ENCODE measurements at regions not wholly inside any gene's neighbourhood (a gene's known extent, or its start where the extent isn't known, plus 50 kb on each side); places are given as distances from the start of the nearest gene placed in this dataset.

DNA sequence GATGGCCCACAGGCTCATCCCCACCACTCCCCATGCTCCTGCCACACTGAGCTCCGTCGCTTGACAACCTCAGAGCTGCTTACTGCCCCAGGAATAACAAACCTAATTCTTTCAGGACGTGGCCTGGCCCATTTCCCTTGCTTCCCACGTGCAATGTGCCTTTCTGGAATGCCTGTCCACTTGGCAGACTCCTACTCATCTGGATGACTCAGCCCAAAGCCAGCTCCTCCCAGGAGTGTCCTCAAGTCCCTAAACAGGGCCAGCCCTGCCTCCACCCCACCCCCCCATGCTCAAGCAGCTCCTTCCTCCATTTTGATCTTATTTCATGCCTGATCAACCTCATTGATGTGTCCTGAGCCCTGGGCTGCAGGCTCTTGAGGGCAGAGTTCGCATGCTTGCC is 164.9 kb upstream of the RNF32 start:
- Histone ChIP-seq H3K27ac (ENCODE audit: insufficient read depth, low read length) (peak overlapping the region; percentile 78), H3K4me2 (ENCODE audit: extremely low read depth, insufficient read depth, low read length) (no peak overlapping the region), H3K4me1 (ENCODE audit: control insufficient read depth, extremely low read depth, insufficient read depth, low read length) (peaks cover 20% of the 10 kb centered on the region), H3K4me3 (replicated peaks in 1 of 4; ENCODE audit: control extremely low read depth in 1 of 4, insufficient read depth in 1 of 4, low read depth in 3 of 4, low read length in 4 of 4) (no peak overlapping the region), H3K27me3 (ENCODE audit: control insufficient read depth, insufficient read depth, low read length) (no peaks in the 10 kb centered on the region), H3K36me3 (ENCODE audit: control insufficient read depth, insufficient read depth, low read length) (no peaks in the 10 kb centered on the region), H3K9me3 (ENCODE audit: control insufficient read depth, insufficient read depth, low read depth, low read length) (no peaks in the 10 kb centered on the region), H4K20me1 (ENCODE audit: control insufficient read depth, extremely low read depth, insufficient read depth, low read length) (no peaks in the 10 kb centered on the region), H3K79me2 (ENCODE audit: control insufficient read depth, insufficient read depth, low read length) (no peaks in the 10 kb centered on the region), H2AFZ (ENCODE audit: low read length) (peak overlapping the region; percentile 65), H3K9ac (ENCODE audit: insufficient read depth, low read length) (no peak overlapping the region)
- DNase-seq (ENCODE audit: low read depth in 2 of 2), result peak; percentile 85 to 91
- TF ChIP-seq, protein P1, sequence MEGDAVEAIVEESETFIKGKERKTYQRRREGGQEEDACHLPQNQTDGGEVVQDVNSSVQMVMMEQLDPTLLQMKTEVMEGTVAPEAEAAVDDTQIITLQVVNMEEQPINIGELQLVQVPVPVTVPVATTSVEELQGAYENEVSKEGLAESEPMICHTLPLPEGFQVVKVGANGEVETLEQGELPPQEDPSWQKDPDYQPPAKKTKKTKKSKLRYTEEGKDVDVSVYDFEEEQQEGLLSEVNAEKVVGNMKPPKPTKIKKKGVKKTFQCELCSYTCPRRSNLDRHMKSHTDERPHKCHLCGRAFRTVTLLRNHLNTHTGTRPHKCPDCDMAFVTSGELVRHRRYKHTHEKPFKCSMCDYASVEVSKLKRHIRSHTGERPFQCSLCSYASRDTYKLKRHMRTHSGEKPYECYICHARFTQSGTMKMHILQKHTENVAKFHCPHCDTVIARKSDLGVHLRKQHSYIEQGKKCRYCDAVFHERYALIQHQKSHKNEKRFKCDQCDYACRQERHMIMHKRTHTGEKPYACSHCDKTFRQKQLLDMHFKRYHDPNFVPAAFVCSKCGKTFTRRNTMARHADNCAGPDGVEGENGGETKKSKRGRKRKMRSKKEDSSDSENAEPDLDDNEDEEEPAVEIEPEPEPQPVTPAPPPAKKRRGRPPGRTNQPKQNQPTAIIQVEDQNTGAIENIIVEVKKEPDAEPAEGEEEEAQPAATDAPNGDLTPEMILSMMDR (conservative IDR thresholded peaks at IDR 0.05 in 1 of 2, IDR thresholded peaks at IDR 0.05 in 1 of 2; ENCODE audit: low read depth in 1 of 2, low read length in 2 of 2), result no peak
- no peak for TF ChIP-seq EZH2 (IDR thresholded peaks at IDR 0.05; ENCODE audit: low read length, missing control alignments)

DNA sequence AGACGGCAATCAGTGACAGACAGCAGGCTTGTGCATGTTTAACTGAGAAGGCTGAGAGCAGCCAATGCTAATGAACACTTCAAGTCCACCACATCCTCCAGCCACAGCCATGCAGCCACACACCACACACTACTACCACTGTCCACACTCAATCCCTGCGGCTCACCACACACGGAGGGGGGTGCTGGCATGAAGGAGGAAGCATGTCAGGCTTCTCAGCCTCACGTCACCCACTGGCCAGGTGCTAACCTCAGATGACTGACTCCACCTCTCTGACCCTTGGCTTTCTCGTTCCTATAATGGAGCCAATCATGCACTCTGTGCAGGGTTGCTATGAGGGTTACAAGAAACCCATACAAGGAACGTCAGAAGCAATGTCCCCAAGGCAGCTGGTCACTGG is 165.4 kb upstream of the RNF32 start:
- no peaks in the 10 kb centered on the region for H3K79me2 ChIP-seq (ENCODE audit: control insufficient read depth, insufficient read depth, low read length)
- H2AFZ ChIP-seq (ENCODE audit: low read length), result no peak overlapping the region
- H3K4me1 ChIP-seq (ENCODE audit: control insufficient read depth, extremely low read depth, insufficient read depth, low read length), result peaks cover 20% of the 10 kb centered on the region
- no peaks in the 10 kb centered on the region for H3K27me3 ChIP-seq (ENCODE audit: control insufficient read depth, insufficient read depth, low read length)
- H3K4me3 ChIP-seq (replicated peaks in 1 of 4; ENCODE audit: control extremely low read depth in 1 of 4, insufficient read depth in 1 of 4, low read depth in 3 of 4, low read length in 4 of 4), result no peak overlapping the region
- H3K36me3 ChIP-seq (ENCODE audit: control insufficient read depth, insufficient read depth, low read length), result no peaks in the 10 kb centered on the region
- TF ChIP-seq, protein P1 (conservative IDR thresholded peaks at IDR 0.05 in 1 of 2, IDR thresholded peaks at IDR 0.05 in 1 of 2; ENCODE audit: low read depth in 1 of 2, low read length in 2 of 2), result no peak
- TF ChIP-seq EZH2 (IDR thresholded peaks at IDR 0.05; ENCODE audit: low read length, missing control alignments), result no peak
- DNase-seq (ENCODE audit: low read depth in 2 of 2), result peak in 1 of 2 donors; percentile 21
- no peak overlapping the region for H3K9ac ChIP-seq (ENCODE audit: insufficient read depth, low read length)
- peak overlapping the region; percentile 78 for H3K27ac ChIP-seq (ENCODE audit: insufficient read depth, low read length)
- no peaks in the 10 kb centered on the region for H4K20me1 ChIP-seq (ENCODE audit: control insufficient read depth, extremely low read depth, insufficient read depth, low read length)
- no peaks in the 10 kb centered on the region for H3K9me3 ChIP-seq (ENCODE audit: control insufficient read depth, insufficient read depth, low read depth, low read length)
- no peak overlapping the region for H3K4me2 ChIP-seq (ENCODE audit: extremely low read depth, insufficient read depth, low read length)

DNA sequence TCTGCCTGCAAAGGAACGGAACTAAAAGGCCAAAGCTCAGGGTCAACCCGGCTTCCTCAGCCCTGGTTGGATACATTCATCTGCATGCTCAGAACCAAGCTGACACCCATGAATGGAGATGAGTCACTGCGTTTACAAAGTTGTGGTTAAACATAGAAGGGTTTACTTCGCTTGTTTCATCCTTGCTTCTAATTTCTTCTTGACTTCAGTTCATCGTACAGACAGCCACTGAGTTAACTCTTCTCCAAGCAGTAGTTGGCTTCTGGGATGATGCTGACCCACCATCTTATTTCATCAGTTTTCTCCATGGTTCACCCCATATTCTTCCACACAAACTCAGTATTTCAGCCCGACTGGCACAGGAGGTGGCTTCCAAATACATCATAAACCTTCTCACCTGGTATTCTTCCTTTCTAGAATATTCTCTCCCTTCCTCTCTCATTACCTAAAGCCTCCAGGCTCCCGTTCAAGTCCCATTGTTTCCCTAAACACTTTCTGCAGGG is 166.3 kb upstream of the RNF32 start:
- Histone ChIP-seq H2AFZ (ENCODE audit: low read length) (no peak overlapping the region), H3K27me3 (ENCODE audit: control insufficient read depth, insufficient read depth, low read length) (no peaks in the 10 kb centered on the region), H3K9ac (ENCODE audit: insufficient read depth, low read length) (no peak overlapping the region), H3K27ac (ENCODE audit: insufficient read depth, low read length) (peak overlapping the region; percentile 66), H3K4me1 (ENCODE audit: control insufficient read depth, extremely low read depth, insufficient read depth, low read length) (peaks cover 20% of the 10 kb centered on the region), H3K4me2 (ENCODE audit: extremely low read depth, insufficient read depth, low read length) (peak overlapping the region; percentile 15), H3K79me2 (ENCODE audit: control insufficient read depth, insufficient read depth, low read length) (no peaks in the 10 kb centered on the region), H4K20me1 (ENCODE audit: control insufficient read depth, extremely low read depth, insufficient read depth, low read length) (no peaks in the 10 kb centered on the region), H3K9me3 (ENCODE audit: control insufficient read depth, insufficient read depth, low read depth, low read length) (no peaks in the 10 kb centered on the region), H3K4me3 (replicated peaks in 1 of 4; ENCODE audit: control extremely low read depth in 1 of 4, insufficient read depth in 1 of 4, low read depth in 3 of 4, low read length in 4 of 4) (no peak overlapping the region), H3K36me3 (ENCODE audit: control insufficient read depth, insufficient read depth, low read length) (no peaks in the 10 kb centered on the region)
- TF ChIP-seq, protein P1 (conservative IDR thresholded peaks at IDR 0.05 in 1 of 2, IDR thresholded peaks at IDR 0.05 in 1 of 2; ENCODE audit: low read depth in 1 of 2, low read length in 2 of 2), result no peak
- no peak for TF ChIP-seq EZH2 (IDR thresholded peaks at IDR 0.05; ENCODE audit: low read length, missing control alignments)
- peak; percentile 87 to 94 for DNase-seq (ENCODE audit: low read depth in 2 of 2)
